Fibroblast of lung (primary cell): ENCODE measurements at regions not wholly inside any gene's neighbourhood (a gene's known extent, or its start where the extent isn't known, plus 50 kb on each side); places are given as distances from the start of the nearest gene placed in this dataset.

Experiments
- DNase-seq, 2 donors: peaks; one replicate each; pipeline versions ENCODE4 v3.0.0 to v3.0.0-alpha.2; 2010; ENCODE audit warnings: low read depth in 2 of 2
- H2AFZ ChIP-seq: 2 replicates; pipeline ENCODE4 v1.5.1; 2012; ENCODE audit warnings: low read length, control low read depth, inconsistent platforms
- H3K27ac ChIP-seq: 2 replicates; pipeline ENCODE4 v1.5.1; 2011; ENCODE audit warnings: low read length, control low read depth; ENCODE audit not compliant: insufficient read depth
- H3K27me3 ChIP-seq: 2 replicates; pipeline ENCODE4 v1.5.1; 2011; ENCODE audit warnings: mild to moderate bottlenecking, low read length; ENCODE audit not compliant: control insufficient read depth, insufficient read depth
- H3K36me3 ChIP-seq: 2 replicates; pipeline ENCODE4 v1.5.1; 2011; ENCODE audit warnings: low read length; ENCODE audit not compliant: control insufficient read depth, insufficient read depth
- H3K4me1 ChIP-seq: 2 replicates; pipeline ENCODE4 v1.5.1; 2011; ENCODE audit warnings: low read length; ENCODE audit not compliant: control insufficient read depth, insufficient read depth; ENCODE audit errors: extremely low read depth
- H3K4me2 ChIP-seq: 2 replicates; pipeline ENCODE4 v1.5.1; 2011; ENCODE audit warnings: low read length, control low read depth; ENCODE audit not compliant: insufficient read depth; ENCODE audit errors: extremely low read depth
- H3K4me3 ChIP-seq, 4 experiments: fragments of 200-600 bp in 1 of 4; sonication (generic) in 1 of 4; replicated peaks in 1 of 4; 2 replicates each; pipeline ENCODE4 v1.5.1; 2011 to 2016; ENCODE audit warnings: low read length in 4 of 4, low read depth in 3 of 4, mild to moderate bottlenecking in 3 of 4, control low read depth in 2 of 4, inconsistent platforms in 1 of 4, mixed read lengths in 1 of 4; ENCODE audit not compliant: insufficient read depth in 1 of 4; ENCODE audit errors: control extremely low read depth in 1 of 4
- H3K79me2 ChIP-seq: 2 replicates; pipeline ENCODE4 v1.5.1; 2012; ENCODE audit warnings: mild to moderate bottlenecking, low read length, inconsistent platforms; ENCODE audit not compliant: control insufficient read depth, insufficient read depth
- H3K9ac ChIP-seq: 2 replicates; pipeline ENCODE4 v1.5.1; 2011; ENCODE audit warnings: mild to moderate bottlenecking, low read length, control low read depth; ENCODE audit not compliant: insufficient read depth
- H3K9me3 ChIP-seq: 2 replicates; pipeline ENCODE4 v1.5.1; 2012; ENCODE audit warnings: low read depth, low read length; ENCODE audit not compliant: control insufficient read depth, insufficient read depth
- H4K20me1 ChIP-seq: 2 replicates; pipeline ENCODE4 v1.5.1; 2011; ENCODE audit warnings: low read length; ENCODE audit not compliant: control insufficient read depth, insufficient read depth; ENCODE audit errors: extremely low read depth
- EZH2 ChIP-seq: IDR thresholded peaks from 2 replicates; pipeline ENCODE4 v1.5.1; 2012; ENCODE audit warnings: low read length, control low read depth, mild to moderate bottlenecking; ENCODE audit errors: missing control alignments
- TF ChIP-seq, protein P1 (sequence below), 2 donors: IDR thresholded peaks in 1 of 2; conservative IDR thresholded peaks in 1 of 2; 1 replicate in 1 of 2; 2 replicates in 1 of 2; pipeline ENCODE4 v1.5.1; 2011 to 2012; ENCODE audit warnings: low read length in 2 of 2, control low read depth in 1 of 2, inconsistent platforms in 1 of 2, low read depth in 1 of 2, mild to moderate bottlenecking in 1 of 2

DNA sequence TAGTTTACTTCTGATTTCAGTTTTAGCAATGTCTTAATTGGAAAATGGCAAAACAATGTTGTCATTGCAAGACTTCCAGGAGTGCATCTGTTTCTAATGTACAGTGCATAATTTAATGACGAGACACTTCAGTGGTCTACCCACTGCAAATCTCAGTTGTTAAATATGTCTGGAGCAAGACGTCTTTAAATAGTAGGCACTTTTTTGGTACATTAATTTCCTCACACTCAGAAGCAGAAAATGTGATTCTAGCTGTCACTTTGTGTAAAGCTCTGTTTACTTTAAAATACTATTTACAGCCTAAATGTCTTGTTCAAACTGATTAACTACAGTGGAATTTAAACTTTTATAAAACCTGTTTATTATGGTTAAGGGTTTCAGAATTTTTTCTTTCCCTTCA is 815.5 kb downstream of the TLE1 start:
- TF ChIP-seq, protein P1, sequence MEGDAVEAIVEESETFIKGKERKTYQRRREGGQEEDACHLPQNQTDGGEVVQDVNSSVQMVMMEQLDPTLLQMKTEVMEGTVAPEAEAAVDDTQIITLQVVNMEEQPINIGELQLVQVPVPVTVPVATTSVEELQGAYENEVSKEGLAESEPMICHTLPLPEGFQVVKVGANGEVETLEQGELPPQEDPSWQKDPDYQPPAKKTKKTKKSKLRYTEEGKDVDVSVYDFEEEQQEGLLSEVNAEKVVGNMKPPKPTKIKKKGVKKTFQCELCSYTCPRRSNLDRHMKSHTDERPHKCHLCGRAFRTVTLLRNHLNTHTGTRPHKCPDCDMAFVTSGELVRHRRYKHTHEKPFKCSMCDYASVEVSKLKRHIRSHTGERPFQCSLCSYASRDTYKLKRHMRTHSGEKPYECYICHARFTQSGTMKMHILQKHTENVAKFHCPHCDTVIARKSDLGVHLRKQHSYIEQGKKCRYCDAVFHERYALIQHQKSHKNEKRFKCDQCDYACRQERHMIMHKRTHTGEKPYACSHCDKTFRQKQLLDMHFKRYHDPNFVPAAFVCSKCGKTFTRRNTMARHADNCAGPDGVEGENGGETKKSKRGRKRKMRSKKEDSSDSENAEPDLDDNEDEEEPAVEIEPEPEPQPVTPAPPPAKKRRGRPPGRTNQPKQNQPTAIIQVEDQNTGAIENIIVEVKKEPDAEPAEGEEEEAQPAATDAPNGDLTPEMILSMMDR (conservative IDR thresholded peaks at IDR 0.05 in 1 of 2, IDR thresholded peaks at IDR 0.05 in 1 of 2; ENCODE audit: low read depth in 1 of 2, low read length in 2 of 2), result no peak
- peak overlapping the region; percentile 69 for H3K4me2 ChIP-seq

GRCh38 chr9:80871596-80871995 is 817.8 kb downstream of the TLE1 start:
- H3K9me3 ChIP-seq, result no peaks in the 10 kb centered on the region

More for the DNA sequence above, 815.5 kb downstream of the TLE1 start:
- peak; percentile 19 to 84 for DNase-seq
- H3K27me3 ChIP-seq, result no peaks in the 10 kb centered on the region
- H2AFZ ChIP-seq, result no peak overlapping the region
- H3K9me3 ChIP-seq, result no peaks in the 10 kb centered on the region
- H4K20me1 ChIP-seq, result no peaks in the 10 kb centered on the region
- no peaks in the 10 kb centered on the region for H3K36me3 ChIP-seq
- no peaks in the 10 kb centered on the region for H3K79me2 ChIP-seq
- H3K4me3 ChIP-seq, result no peak overlapping the region
- H3K4me1 ChIP-seq, result peaks cover 5% of the 10 kb centered on the region
- H3K27ac ChIP-seq, result no peak overlapping the region
- no peak overlapping the region for H3K9ac ChIP-seq

DNA sequence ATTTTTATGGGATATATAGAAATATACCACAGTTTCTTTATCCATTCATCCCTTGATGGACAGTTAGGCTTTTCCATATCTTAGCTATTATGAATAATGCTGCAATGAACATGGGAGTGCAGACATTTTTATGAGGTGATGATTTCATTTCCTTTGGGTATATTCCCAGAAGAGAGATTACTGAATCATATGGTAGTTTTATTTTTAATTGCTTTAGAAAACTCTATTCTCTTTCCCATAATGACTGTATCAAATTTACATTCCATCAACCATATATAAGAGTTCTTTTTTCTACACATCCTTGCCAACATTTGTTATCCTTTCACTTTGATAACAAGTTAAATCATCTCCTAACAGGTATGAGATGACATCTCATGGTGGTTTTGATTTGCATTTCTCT is 821.6 kb downstream of the TLE1 start:
- peak; percentile 23 to 58 for DNase-seq

More at GRCh38 chr9:80871596-80871995, 817.8 kb downstream of the TLE1 start:
- no peak for DNase-seq
- H3K4me2 ChIP-seq, result no peak overlapping the region
- H3K4me1 ChIP-seq, result peaks cover 5% of the 10 kb centered on the region
- H3K4me3 ChIP-seq, result no peak overlapping the region
- no peak overlapping the region for H3K27ac ChIP-seq
- no peaks in the 10 kb centered on the region for H3K79me2 ChIP-seq
- no peak for TF ChIP-seq EZH2
- TF ChIP-seq, protein P1 (conservative IDR thresholded peaks at IDR 0.05 in 1 of 2, IDR thresholded peaks at IDR 0.05 in 1 of 2; ENCODE audit: low read depth in 1 of 2, low read length in 2 of 2), result no peak
- no peak overlapping the region for H3K9ac ChIP-seq
- H4K20me1 ChIP-seq, result no peaks in the 10 kb centered on the region
- H2AFZ ChIP-seq, result no peak overlapping the region
- no peaks in the 10 kb centered on the region for H3K27me3 ChIP-seq
- H3K36me3 ChIP-seq, result no peaks in the 10 kb centered on the region

More for the DNA sequence above, 821.6 kb downstream of the TLE1 start:
- H3K4me2 ChIP-seq, result no peak overlapping the region
- no peaks in the 10 kb centered on the region for H3K9me3 ChIP-seq
- no peaks in the 10 kb centered on the region for H3K36me3 ChIP-seq
- H3K4me1 ChIP-seq, result no peaks in the 10 kb centered on the region
- no peak overlapping the region for H3K27ac ChIP-seq
- H3K79me2 ChIP-seq, result no peaks in the 10 kb centered on the region
- H4K20me1 ChIP-seq, result no peaks in the 10 kb centered on the region
- H3K27me3 ChIP-seq, result no peaks in the 10 kb centered on the region
- H3K4me3 ChIP-seq, result no peak overlapping the region
- TF ChIP-seq, protein P1 (conservative IDR thresholded peaks at IDR 0.05 in 1 of 2, IDR thresholded peaks at IDR 0.05 in 1 of 2; ENCODE audit: low read depth in 1 of 2, low read length in 2 of 2), result no peak
- TF ChIP-seq EZH2, result no peak
- no peak overlapping the region for H3K9ac ChIP-seq
- no peak overlapping the region for H2AFZ ChIP-seq
